RWPE2 (cell line): ENCODE measurements at regions not wholly inside any gene's neighbourhood (a gene's known extent, or its start where the extent isn't known, plus 50 kb on each side); places are given as distances from the start of the nearest gene placed in this dataset.
"Not testable (repeated sequence)": the region's sequence is repeated elsewhere in the genome, so short reads cannot be mapped to it uniquely, and the experiment has no call there.

ENCODE experiments used
- ATAC-seq: fragments of 200-7000 bp; cut with Tn5 transposase; 3 replicates; pipeline ENCODE4 v1.9.1; 2021; ENCODE audit warnings: low read depth
- DNase-seq: peaks from one replicate; pipeline ENCODE4 v3.0.0-alpha.2; 2020; ENCODE audit warnings: low spot score
- H3K27ac ChIP-seq: fragments of 450-650 bp; 2 replicates; pipeline ENCODE4 v1.5.1; 2017; ENCODE audit warnings: mild to moderate bottlenecking; ENCODE audit not compliant: poor library complexity, severe bottlenecking
- H3K27me3 ChIP-seq: fragments of 250-450 bp; sonication (Bioruptor Pico); 2 replicates; pipeline ENCODE4 v1.5.1; 2021; ENCODE audit warnings: mild to moderate bottlenecking, moderate library complexity; ENCODE audit not compliant: insufficient read depth, poor library complexity, severe bottlenecking
- H3K36me3 ChIP-seq: fragments of 250-450 bp; sonication (Bioruptor Pico); 2 replicates; pipeline ENCODE4 v1.5.1; 2020; ENCODE audit warnings: low read depth, mild to moderate bottlenecking, moderate library complexity
- H3K4me1 ChIP-seq: fragments of 250-450 bp; sonication (Bioruptor Pico); 2 replicates; pipeline ENCODE4 v1.5.1; 2021; ENCODE audit warnings: mild to moderate bottlenecking, moderate library complexity; ENCODE audit not compliant: insufficient read depth, poor library complexity, severe bottlenecking
- H3K4me3 ChIP-seq: fragments of 250-450 bp; sonication (Bioruptor Pico); 2 replicates; pipeline ENCODE4 v1.5.1; 2021; ENCODE audit warnings: mild to moderate bottlenecking, moderate library complexity; ENCODE audit not compliant: severe bottlenecking
- H3K9me3 ChIP-seq: fragments of 250-450 bp; sonication (Bioruptor Pico); 2 replicates; pipeline ENCODE4 v1.5.1; 2021; ENCODE audit warnings: mild to moderate bottlenecking, moderate library complexity; ENCODE audit not compliant: severe bottlenecking
- TF ChIP-seq, protein P1 (sequence below): fragments of 450-650 bp; IDR thresholded peaks from one replicate; pipeline ENCODE4 v1.5.1; 2017; ENCODE audit warnings: mild to moderate bottlenecking, moderate library complexity; ENCODE audit not compliant: poor library complexity, severe bottlenecking

- H3K36me3 ChIP-seq: no peaks in the 10 kb centered on the region
- no peak overlapping the region for H3K27ac ChIP-seq
- no peaks in the 10 kb centered on the region for H3K27me3 ChIP-seq
- no peak overlapping the region for H3K4me3 ChIP-seq
- TF ChIP-seq, protein P1, sequence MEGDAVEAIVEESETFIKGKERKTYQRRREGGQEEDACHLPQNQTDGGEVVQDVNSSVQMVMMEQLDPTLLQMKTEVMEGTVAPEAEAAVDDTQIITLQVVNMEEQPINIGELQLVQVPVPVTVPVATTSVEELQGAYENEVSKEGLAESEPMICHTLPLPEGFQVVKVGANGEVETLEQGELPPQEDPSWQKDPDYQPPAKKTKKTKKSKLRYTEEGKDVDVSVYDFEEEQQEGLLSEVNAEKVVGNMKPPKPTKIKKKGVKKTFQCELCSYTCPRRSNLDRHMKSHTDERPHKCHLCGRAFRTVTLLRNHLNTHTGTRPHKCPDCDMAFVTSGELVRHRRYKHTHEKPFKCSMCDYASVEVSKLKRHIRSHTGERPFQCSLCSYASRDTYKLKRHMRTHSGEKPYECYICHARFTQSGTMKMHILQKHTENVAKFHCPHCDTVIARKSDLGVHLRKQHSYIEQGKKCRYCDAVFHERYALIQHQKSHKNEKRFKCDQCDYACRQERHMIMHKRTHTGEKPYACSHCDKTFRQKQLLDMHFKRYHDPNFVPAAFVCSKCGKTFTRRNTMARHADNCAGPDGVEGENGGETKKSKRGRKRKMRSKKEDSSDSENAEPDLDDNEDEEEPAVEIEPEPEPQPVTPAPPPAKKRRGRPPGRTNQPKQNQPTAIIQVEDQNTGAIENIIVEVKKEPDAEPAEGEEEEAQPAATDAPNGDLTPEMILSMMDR: no peak
- ATAC-seq (no peak), DNase-seq (no peak)
- H3K4me1 ChIP-seq: peaks cover 29% of the 10 kb centered on the region
- H3K9me3 ChIP-seq: no peaks in the 10 kb centered on the region
These were observed 205.4 kb downstream of the SPRY1 start for GRCh38 chr4:123602007-123602406.

DNA sequence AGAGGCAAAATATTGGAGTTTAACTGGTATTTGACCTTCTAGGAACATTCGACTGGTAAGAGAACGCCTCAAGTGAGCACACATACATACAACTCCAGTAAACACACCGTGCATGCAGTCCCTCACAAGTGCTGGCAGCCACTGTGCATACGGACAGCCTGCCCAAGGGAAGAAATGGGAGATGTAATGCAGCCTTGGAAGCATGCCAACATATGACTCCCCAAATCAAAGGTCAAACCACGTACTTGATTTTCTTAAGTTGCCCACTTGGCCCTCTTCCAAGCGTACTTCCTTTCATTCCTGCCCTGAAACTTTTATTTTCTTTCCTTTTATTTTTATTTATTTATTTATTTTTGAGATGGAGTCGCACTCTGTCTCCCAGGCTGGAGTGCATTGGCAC lies 206.6 kb downstream of the SPRY1 start:
- Histone ChIP-seq H3K4me3 (no peak overlapping the region), H3K4me1 (peaks cover 23% of the 10 kb centered on the region), H3K9me3 (no peaks in the 10 kb centered on the region), H3K36me3 (no peaks in the 10 kb centered on the region), H3K27me3 (no peaks in the 10 kb centered on the region), H3K27ac (no peak overlapping the region)
- peak; percentile 77 for DNase-seq
- TF ChIP-seq, protein P1: no peak
- ATAC-seq: peak; percentile 89

DNA sequence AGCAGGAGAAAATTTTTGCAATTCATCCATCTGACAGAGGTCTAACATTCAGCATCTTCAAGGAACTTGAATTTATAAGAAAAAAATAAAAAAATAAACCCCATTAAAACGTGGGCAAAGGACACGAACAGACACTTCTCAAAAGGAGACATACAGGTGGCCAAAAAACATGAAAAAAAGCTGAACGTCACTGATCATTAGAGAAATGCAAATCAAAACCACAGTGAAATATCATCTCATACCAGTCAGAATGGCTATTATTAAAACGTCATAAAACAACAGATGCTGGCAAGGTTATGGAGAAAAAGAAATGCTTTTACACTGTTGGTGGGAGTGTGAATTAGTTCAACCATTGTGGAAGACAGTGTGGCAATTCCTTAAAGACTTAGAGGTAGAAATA lies 209.2 kb downstream of the SPRY1 start:
- not testable (repeated sequence) for H3K27ac ChIP-seq, H3K27me3 ChIP-seq, H3K36me3 ChIP-seq, H3K4me3 ChIP-seq, H3K9me3 ChIP-seq, DNase-seq, ATAC-seq
- H3K4me1 ChIP-seq: peaks cover 11% of the 10 kb centered on the region

DNA sequence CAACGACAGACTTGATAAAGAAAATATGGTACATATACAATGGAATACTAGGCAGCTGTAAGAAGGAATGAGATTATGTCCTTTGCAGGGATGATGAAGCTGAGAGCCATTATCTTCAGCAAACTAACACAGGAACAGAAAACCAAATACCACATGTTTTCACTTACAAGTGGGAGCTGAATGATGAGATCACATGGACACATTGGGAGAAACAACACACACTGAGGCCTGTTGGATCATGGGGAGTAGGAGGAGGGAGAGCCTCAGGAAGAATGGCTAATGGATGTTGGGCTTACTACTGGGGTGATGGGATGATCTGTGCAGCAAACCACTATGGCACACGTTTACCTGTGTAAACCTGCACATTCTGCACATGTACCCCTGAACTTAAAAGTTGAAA lies 209.7 kb downstream of the SPRY1 start:
- Histone ChIP-seq H3K36me3 (no peaks in the 10 kb centered on the region), H3K4me3 (no peak overlapping the region), H3K4me1 (peaks cover 11% of the 10 kb centered on the region), H3K9me3 (no peaks in the 10 kb centered on the region), H3K27me3 (no peaks in the 10 kb centered on the region), H3K27ac (no peak overlapping the region)
- TF ChIP-seq, protein P1: no peak
- DNase-seq: no peak
- ATAC-seq: no peak

DNA sequence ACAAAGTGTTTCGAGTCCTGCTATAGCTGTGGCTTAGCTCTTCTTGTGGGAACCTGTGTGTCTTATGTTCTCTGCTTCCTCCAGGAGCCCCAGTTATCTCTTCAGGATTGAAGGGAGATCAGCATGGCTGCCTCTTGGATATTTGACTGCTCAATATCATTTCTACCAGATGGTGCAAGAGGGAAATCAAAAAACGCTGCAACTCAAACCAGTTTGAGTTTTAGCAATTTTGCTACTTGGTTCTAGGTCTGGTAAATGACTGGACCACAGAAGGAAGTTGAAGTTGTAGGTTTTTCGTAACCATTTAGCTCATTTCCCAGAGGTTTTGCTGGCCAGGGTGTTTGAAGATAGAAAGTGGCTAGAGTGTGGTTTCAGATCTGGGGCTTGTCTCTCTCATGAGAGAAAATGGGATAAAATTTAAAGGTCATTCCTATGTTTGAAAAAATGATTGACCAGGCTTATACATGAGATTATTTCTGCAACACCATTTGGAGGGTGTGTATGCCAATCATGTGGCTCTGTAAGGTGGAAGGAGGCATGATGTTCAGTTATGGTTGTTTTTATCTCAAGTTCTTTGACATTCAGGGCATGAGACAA lies 210.4 kb downstream of the SPRY1 start:
- no peak for DNase-seq
- no peaks in the 10 kb centered on the region for H3K36me3 ChIP-seq
- no peaks in the 10 kb centered on the region for H3K9me3 ChIP-seq
- no peak for ATAC-seq
- peaks cover 11% of the 10 kb centered on the region for H3K4me1 ChIP-seq
- no peaks in the 10 kb centered on the region for H3K27me3 ChIP-seq
- no peak overlapping the region for H3K27ac ChIP-seq
- TF ChIP-seq, protein P1: no peak
- H3K4me3 ChIP-seq: no peak overlapping the region
